Calu3 (cell line): ENCODE measurements at regions not wholly inside any gene's neighbourhood (a gene's known extent, or its start where the extent isn't known, plus 50 kb on each side); places are given as distances from the start of the nearest gene placed in this dataset.

ENCODE experiments used
- BruUV-seq: library from RNA; stranded (reverse); fragments of 400-500 nt; replicated peaks from 2 replicates; lab custom pipeline; 2021; lab: Mats Ljungman, UMichigan
- CTCF ChIA-PET: fragments of 300-600 bp; sonication (Branson Sonifier 250); formaldehyde crosslinking; loops from one replicate; lab custom pipeline; 2022; ENCODE audit warnings: antibody characterized with exemption; lab: Charles Lee
- DNase-seq: peaks from one replicate; pipeline ENCODE4 v3.0.0; 2022
- H3K27ac Mint-ChIP-seq: one replicate; pipeline ENCODE4 v1.8.0; 2022; ENCODE audit warnings: mixed read lengths; ENCODE audit not compliant: unreplicated experiment
- H3K27me3 Mint-ChIP-seq: one replicate; pipeline ENCODE4 v1.8.0; 2022; ENCODE audit warnings: mixed read lengths; ENCODE audit not compliant: unreplicated experiment
- H3K36me3 Mint-ChIP-seq: one replicate; pipeline ENCODE4 v1.8.0; 2022; ENCODE audit warnings: mild to moderate bottlenecking, moderate library complexity, mixed read lengths; ENCODE audit not compliant: insufficient read depth, unreplicated experiment
- H3K4me1 Mint-ChIP-seq: one replicate; pipeline ENCODE4 v1.8.0; 2022; ENCODE audit warnings: mild to moderate bottlenecking, low read depth, mixed read lengths; ENCODE audit not compliant: unreplicated experiment
- H3K4me3 Mint-ChIP-seq: one replicate; pipeline ENCODE4 v1.8.0; 2022; ENCODE audit warnings: mild to moderate bottlenecking, low read depth, moderate library complexity, mixed read lengths; ENCODE audit not compliant: unreplicated experiment
- H3K9me3 Mint-ChIP-seq: one replicate; pipeline ENCODE4 v1.8.0; 2022; ENCODE audit warnings: low read depth, mixed read lengths; ENCODE audit not compliant: unreplicated experiment
- CTCF ChIP-seq: fragments of 200-600 bp; IDR thresholded peaks from one replicate; pipeline ENCODE4 v1.8.0; 2022; ENCODE audit warnings: antibody characterized with exemption; ENCODE audit not compliant: unreplicated experiment
- intact Hi-C: fragments of 100-400 bp; cut with micrococcal nuclease; formaldehyde crosslinking; loops from one replicate; pipeline ENCODE4 v1.10.0; 2022; ENCODE audit not compliant: unreplicated experiment

- no peak for TF ChIP-seq CTCF
- DNase-seq: no peak
- H3K4me3 Mint-ChIP-seq: no peak overlapping the region
- BruUV-seq: no TSS peak
- intact Hi-C loops: no loop called here
- CTCF ChIA-PET: no interaction called here
- peaks cover 54% of the 10 kb centered on the region for H3K27me3 Mint-ChIP-seq
- no peaks in the 10 kb centered on the region for H3K9me3 Mint-ChIP-seq
- H3K4me1 Mint-ChIP-seq: no peaks in the 10 kb centered on the region
- H3K36me3 Mint-ChIP-seq: no peaks in the 10 kb centered on the region
- H3K27ac Mint-ChIP-seq: no peak overlapping the region
These were observed 198.4 kb upstream of the FOXN3 start for GRCh38 chr14:89615421-89615820.

DNA sequence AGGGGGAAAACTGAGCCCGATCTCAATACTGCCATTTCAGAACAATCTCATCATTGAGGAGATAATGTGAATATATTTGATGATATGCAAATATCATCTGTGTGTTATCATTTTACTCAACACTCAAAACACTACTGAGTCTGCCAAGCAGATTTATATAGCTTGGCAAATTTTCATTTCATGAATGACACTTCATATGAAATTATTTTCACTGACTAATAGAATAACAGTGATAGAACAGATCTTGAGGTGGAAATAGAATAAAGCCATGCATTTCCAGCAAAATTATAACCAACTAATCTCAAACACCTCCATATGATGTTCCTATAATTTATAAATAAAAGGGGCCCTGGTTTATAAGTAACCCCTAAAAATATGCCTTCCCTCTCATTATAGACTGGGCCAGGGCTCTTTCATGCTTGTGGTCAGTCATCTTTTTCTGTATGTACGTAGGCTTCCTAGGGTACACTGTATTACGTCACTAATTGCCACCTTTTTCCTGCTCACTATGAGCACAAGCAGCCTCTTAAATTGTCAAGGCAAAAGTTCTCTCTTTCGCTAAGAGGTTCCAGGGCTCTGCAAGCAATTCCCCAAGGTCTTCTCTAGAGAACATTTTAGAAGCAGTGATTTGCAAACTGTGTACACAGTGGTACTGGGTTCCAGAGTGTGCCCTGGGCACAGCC, 197.1 kb upstream of the FOXN3 start:
- no TSS peak for BruUV-seq
- intact Hi-C loops: no loop called here
- CTCF ChIA-PET: no interaction called here
- Mint-ChIP-seq H3K4me3 (no peak overlapping the region), H3K4me1 (no peaks in the 10 kb centered on the region), H3K27ac (no peak overlapping the region), H3K27me3 (peaks cover 41% of the 10 kb centered on the region), H3K36me3 (no peaks in the 10 kb centered on the region), H3K9me3 (no peaks in the 10 kb centered on the region)
- no peak for DNase-seq
- no peak for TF ChIP-seq CTCF

GRCh38 chr14:89613260-89614008, 196.4 kb upstream of the FOXN3 start:
- H3K36me3 Mint-ChIP-seq: no peaks in the 10 kb centered on the region
- no peak for DNase-seq
- no peak overlapping the region for H3K27ac Mint-ChIP-seq
- no peaks in the 10 kb centered on the region for H3K9me3 Mint-ChIP-seq
- no peak overlapping the region for H3K4me3 Mint-ChIP-seq
- BruUV-seq: no TSS peak
- no peaks in the 10 kb centered on the region for H3K4me1 Mint-ChIP-seq
- CTCF ChIA-PET: no interaction called here
- TF ChIP-seq CTCF: no peak
- peaks cover 39% of the 10 kb centered on the region for H3K27me3 Mint-ChIP-seq
- intact Hi-C loops: no loop called here

DNA sequence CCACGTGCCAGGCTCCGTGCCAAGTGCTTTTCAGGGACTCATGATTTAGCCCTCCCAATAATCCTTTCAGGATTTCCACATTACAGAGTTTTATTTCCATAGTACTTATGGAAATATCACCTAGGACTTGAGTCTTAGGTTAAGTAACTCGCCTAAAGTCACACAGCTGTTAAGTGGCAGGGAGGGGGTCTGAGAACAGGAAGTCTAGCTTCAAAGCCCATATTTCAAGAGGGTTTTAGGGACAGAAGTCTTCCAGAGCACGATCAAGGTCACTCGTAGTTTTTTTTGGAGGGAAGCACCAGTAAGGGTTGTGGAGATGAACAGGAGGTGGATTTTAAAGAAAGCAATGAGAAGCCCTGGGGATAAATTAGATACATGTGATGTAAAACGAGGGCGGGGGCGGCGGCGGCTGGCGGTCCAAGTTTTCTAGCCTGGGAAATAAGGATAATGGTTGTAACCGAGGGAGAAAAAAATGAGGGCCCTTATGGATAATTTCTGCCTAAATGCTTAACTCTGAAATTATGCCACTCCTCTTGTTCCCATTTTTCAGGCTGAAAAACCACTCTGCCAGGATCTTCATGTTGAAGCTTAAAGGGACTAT, 192.6 kb upstream of the FOXN3 start:
- DNase-seq: no peak
- BruUV-seq: no TSS peak
- intact Hi-C loops: no loop called here
- CTCF ChIA-PET: no interaction called here
- no peak for TF ChIP-seq CTCF
- H3K27me3 Mint-ChIP-seq: peaks cover 6% of the 10 kb centered on the region
- no peaks in the 10 kb centered on the region for H3K9me3 Mint-ChIP-seq
- no peak overlapping the region for H3K4me3 Mint-ChIP-seq
- no peaks in the 10 kb centered on the region for H3K4me1 Mint-ChIP-seq
- no peak overlapping the region for H3K27ac Mint-ChIP-seq
- H3K36me3 Mint-ChIP-seq: no peaks in the 10 kb centered on the region
